ENCODE measurements at regions not wholly inside any gene's neighbourhood (a gene's known extent, or its start where the extent isn't known, plus 50 kb on each side); places are given as distances from the start of the nearest gene placed in this dataset.

GRCh38 chr2:23286031-23286757 is 98.8 kb upstream of the KLHL29 start:
- DNase-seq (ENCODE audit: extremely low spot score, insufficient read length, low read depth) (no peak), FAIRE-seq (no peak)

- DNase-seq (ENCODE audit: extremely low spot score, insufficient read length, low read depth) (no peak), FAIRE-seq (no peak)
These were observed 97.9 kb upstream of the KLHL29 start for GRCh38 chr2:23286758-23287704.

GRCh38 chr2:23289671-23290070 is 95.3 kb upstream of the KLHL29 start:
- FAIRE-seq = no peak

GRCh38 chr2:23291239-23291638 is 93.7 kb upstream of the KLHL29 start:
- no peak for FAIRE-seq
- no peak for DNase-seq (ENCODE audit: extremely low spot score, insufficient read length, low read depth)

More at GRCh38 chr2:23289671-23290070, 95.3 kb upstream of the KLHL29 start:
- DNase-seq (ENCODE audit: extremely low spot score, insufficient read length, low read depth) = no peak

GRCh38 chr2:23292024-23292423 is 93.0 kb upstream of the KLHL29 start:
- DNase-seq (ENCODE audit: extremely low spot score, insufficient read length, low read depth) (no peak), FAIRE-seq (no peak)

GRCh38 chr2:23293063-23293462 is 91.9 kb upstream of the KLHL29 start:
- DNase-seq (ENCODE audit: extremely low spot score, insufficient read length, low read depth) = no peak
- no peak for FAIRE-seq

- DNase-seq (ENCODE audit: extremely low spot score, insufficient read length, low read depth) (no peak), FAIRE-seq (no peak)
These were observed 91.2 kb upstream of the KLHL29 start for GRCh38 chr2:23293731-23294130.

- no peak for FAIRE-seq
- no peak for DNase-seq (ENCODE audit: extremely low spot score, insufficient read length, low read depth)
These were observed 90.7 kb upstream of the KLHL29 start for GRCh38 chr2:23294238-23294637.

- no peak for FAIRE-seq
- DNase-seq (ENCODE audit: extremely low spot score, insufficient read length, low read depth) = no peak
These were observed 88.3 kb upstream of the KLHL29 start for GRCh38 chr2:23296691-23297090.

- FAIRE-seq (no peak), DNase-seq (ENCODE audit: extremely low spot score, insufficient read length, low read depth) (no peak)
These were observed 87.9 kb upstream of the KLHL29 start for GRCh38 chr2:23297112-23297511.

GRCh38 chr2:23298551-23298950 is 86.4 kb upstream of the KLHL29 start:
- FAIRE-seq (no peak), DNase-seq (ENCODE audit: extremely low spot score, insufficient read length, low read depth) (no peak)

- FAIRE-seq (no peak), DNase-seq (ENCODE audit: extremely low spot score, insufficient read length, low read depth) (no peak)
These were observed 85.3 kb upstream of the KLHL29 start for GRCh38 chr2:23299476-23300195.

GRCh38 chr2:23301136-23301535 is 83.8 kb upstream of the KLHL29 start:
- FAIRE-seq = no peak
- DNase-seq (ENCODE audit: extremely low spot score, insufficient read length, low read depth) = no peak

- FAIRE-seq = no peak
- no peak for DNase-seq (ENCODE audit: extremely low spot score, insufficient read length, low read depth)
These were observed 82.4 kb upstream of the KLHL29 start for GRCh38 chr2:23302591-23302990.

GRCh38 chr2:23306401-23306800 is 78.6 kb upstream of the KLHL29 start:
- no peak for FAIRE-seq
- no peak for DNase-seq (ENCODE audit: extremely low spot score, insufficient read length, low read depth)

- FAIRE-seq = no peak
These were observed 73.8 kb upstream of the KLHL29 start for GRCh38 chr2:23311186-23311585.

GRCh38 chr2:23312996-23313606 is 71.9 kb upstream of the KLHL29 start:
- DNase-seq (ENCODE audit: extremely low spot score, insufficient read length, low read depth) (peak; percentile 20), FAIRE-seq (peak; percentile 42)

More at GRCh38 chr2:23311186-23311585, 73.8 kb upstream of the KLHL29 start:
- no peak for DNase-seq (ENCODE audit: extremely low spot score, insufficient read length, low read depth)

GRCh38 chr2:23314687-23315086 is 70.3 kb upstream of the KLHL29 start:
- FAIRE-seq (no peak), DNase-seq (ENCODE audit: extremely low spot score, insufficient read length, low read depth) (no peak)

GRCh38 chr2:23320058-23320457 is 64.9 kb upstream of the KLHL29 start:
- no peak for DNase-seq (ENCODE audit: extremely low spot score, insufficient read length, low read depth)

GRCh38 chr2:23321751-23322150 is 63.2 kb upstream of the KLHL29 start:
- DNase-seq (ENCODE audit: extremely low spot score, insufficient read length, low read depth) (no peak), FAIRE-seq (no peak)

More at GRCh38 chr2:23320058-23320457, 64.9 kb upstream of the KLHL29 start:
- no peak for FAIRE-seq

All from GM18507 (cell line).